IMR-90 (cell line): ENCODE measurements at regions not wholly inside any gene's neighbourhood (a gene's known extent, or its start where the extent isn't known, plus 50 kb on each side); places are given as distances from the start of the nearest gene placed in this dataset.

Source experiments
- CEBPB ChIP-seq: IDR thresholded peaks from 2 replicates; pipeline ENCODE4 v1.6.1; 2012; ENCODE audit warnings: low read depth, low read length, improper control_type of control experiment
- MAFK ChIP-seq: IDR thresholded peaks from 2 replicates; pipeline ENCODE4 v1.6.1; 2012; ENCODE audit warnings: low read depth, low read length, improper control_type of control experiment
- MAZ ChIP-seq: IDR thresholded peaks from 2 replicates; pipeline ENCODE4 v1.6.1; 2012; ENCODE audit warnings: low read depth, mild to moderate bottlenecking, low read length, improper control_type of control experiment, moderate library complexity, borderline replicate concordance
- POLR2A ChIP-seq: IDR thresholded peaks from 2 replicates; pipeline ENCODE4 v1.6.1; 2012; ENCODE audit warnings: mild to moderate bottlenecking, low read depth, low read length
- RAD21 ChIP-seq: IDR thresholded peaks from 2 replicates; pipeline ENCODE4 v1.6.1; 2012; ENCODE audit warnings: low read length, improper control_type of control experiment
- SMC3 ChIP-seq: fragments of 150-350 bp; IDR thresholded peaks from 2 replicates; pipeline ENCODE4 v1.6.1; 2016; ENCODE audit warnings: low read depth, mild to moderate bottlenecking, antibody characterized with exemption, low read length, moderate library complexity
- TF ChIP-seq, protein P1 (sequence below): conservative IDR thresholded peaks from 2 replicates; pipeline ENCODE4 v1.5.1; 2012; ENCODE audit warnings: mild to moderate bottlenecking, low read depth, low read length, improper control_type of control experiment

GRCh38 chr3:81974751-81975150, 213.3 kb upstream of the GBE1 start:
- TF ChIP-seq, protein P1, sequence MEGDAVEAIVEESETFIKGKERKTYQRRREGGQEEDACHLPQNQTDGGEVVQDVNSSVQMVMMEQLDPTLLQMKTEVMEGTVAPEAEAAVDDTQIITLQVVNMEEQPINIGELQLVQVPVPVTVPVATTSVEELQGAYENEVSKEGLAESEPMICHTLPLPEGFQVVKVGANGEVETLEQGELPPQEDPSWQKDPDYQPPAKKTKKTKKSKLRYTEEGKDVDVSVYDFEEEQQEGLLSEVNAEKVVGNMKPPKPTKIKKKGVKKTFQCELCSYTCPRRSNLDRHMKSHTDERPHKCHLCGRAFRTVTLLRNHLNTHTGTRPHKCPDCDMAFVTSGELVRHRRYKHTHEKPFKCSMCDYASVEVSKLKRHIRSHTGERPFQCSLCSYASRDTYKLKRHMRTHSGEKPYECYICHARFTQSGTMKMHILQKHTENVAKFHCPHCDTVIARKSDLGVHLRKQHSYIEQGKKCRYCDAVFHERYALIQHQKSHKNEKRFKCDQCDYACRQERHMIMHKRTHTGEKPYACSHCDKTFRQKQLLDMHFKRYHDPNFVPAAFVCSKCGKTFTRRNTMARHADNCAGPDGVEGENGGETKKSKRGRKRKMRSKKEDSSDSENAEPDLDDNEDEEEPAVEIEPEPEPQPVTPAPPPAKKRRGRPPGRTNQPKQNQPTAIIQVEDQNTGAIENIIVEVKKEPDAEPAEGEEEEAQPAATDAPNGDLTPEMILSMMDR, result no peak
- no peak for TF ChIP-seq POLR2A
- TF ChIP-seq SMC3, result no peak
- no peak for TF ChIP-seq RAD21
- TF ChIP-seq MAFK, result no peak
- TF ChIP-seq CEBPB, result no peak
- TF ChIP-seq MAZ, result no peak
